Adrenal gland (tissue), 5 donors: ENCODE measurements at regions not wholly inside any gene's neighbourhood (a gene's known extent, or its start where the extent isn't known, plus 50 kb on each side); places are given as distances from the start of the nearest gene placed in this dataset.

ENCODE experiments used
- CTCF ChIP-seq, 6 experiments: fragments of 450-650 bp in 4 of 6; fragments of 200-600 bp in 2 of 6; sonication (generic) in 1 of 6; IDR thresholded peaks; 1 replicate in 5 of 6; 2 replicates in 1 of 6; pipeline versions ENCODE4 v1.5.1 to v1.8.0; 2016 to 2021; ENCODE audit warnings: antibody characterized with exemption in 6 of 6, mild to moderate bottlenecking in 2 of 6, moderate library complexity in 1 of 6
- POLR2A ChIP-seq, 2 donors: fragments of 450-650 bp; IDR thresholded peaks; one replicate each; pipeline ENCODE4 v1.6.1; 2017; ENCODE audit warnings: antibody characterized with exemption in 2 of 2, mild to moderate bottlenecking in 2 of 2, moderate library complexity in 1 of 2
- donor health status: DM: no; HTN: no; CAD: no.

GRCh38 chr3:21331857-21332256 is 419.2 kb downstream of the ZNF385D start:
- TF ChIP-seq CTCF (IDR thresholded peaks at IDR 0.05), result no peak
- TF ChIP-seq POLR2A (IDR thresholded peaks at IDR 0.05), result no peak
